HG02938 (cell line): ENCODE measurements at regions not wholly inside any gene's neighbourhood (a gene's known extent, or its start where the extent isn't known, plus 50 kb on each side); places are given as distances from the start of the nearest gene placed in this dataset.
A peak's percentile ranks its signal among the peaks of the same experiment; 100 is the strongest.
"Not testable (repeated sequence)": the region's sequence is repeated elsewhere in the genome, so short reads cannot be mapped to it uniquely, and the experiment has no call there.

Experiments used
- ATAC-seq: cut with Tn5 transposase; IDR thresholded peaks from one replicate; pipeline ENCODE4 v1.9.1; 2021; ENCODE audit warnings: mild to moderate bottlenecking, moderate library complexity; ENCODE audit not compliant: unreplicated experiment

DNA sequence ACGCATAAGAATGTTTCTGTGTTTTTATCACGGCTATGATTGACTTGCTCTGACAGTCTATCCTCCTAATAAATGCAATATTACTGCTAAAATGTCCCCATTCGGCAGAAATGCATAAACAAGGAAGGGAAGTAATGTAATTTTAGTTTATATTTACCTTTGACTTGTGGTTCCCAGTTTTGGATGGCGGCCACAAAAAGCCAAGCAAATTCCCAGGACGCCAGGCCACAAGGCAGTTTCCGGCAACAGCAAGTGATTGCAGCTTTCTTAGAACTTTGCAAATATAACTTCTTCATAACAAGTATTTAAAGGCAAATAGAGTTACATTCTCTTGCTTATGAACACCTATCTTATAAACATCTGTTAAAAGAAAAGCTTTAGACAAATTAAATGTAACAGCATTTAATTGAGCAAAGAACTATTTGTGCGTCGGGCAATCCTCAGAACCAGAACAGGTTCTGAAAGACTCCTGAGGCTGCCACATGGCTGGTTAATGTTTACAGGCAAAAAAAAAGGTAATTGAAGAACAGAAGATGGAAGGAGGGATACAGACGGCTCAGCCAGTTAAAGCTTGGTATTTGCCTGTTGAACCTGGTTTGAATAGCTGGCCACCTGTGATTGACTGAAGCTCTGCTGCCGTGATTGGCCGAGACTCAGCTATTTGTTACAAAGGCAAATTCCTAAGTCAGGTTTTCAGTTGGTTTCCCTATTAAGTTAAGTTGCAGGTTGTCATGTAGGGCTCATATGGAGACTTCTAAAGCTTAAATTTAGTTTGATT lies 80.8 kb downstream of the C21orf91 start:
- ATAC-seq, result no peak

DNA sequence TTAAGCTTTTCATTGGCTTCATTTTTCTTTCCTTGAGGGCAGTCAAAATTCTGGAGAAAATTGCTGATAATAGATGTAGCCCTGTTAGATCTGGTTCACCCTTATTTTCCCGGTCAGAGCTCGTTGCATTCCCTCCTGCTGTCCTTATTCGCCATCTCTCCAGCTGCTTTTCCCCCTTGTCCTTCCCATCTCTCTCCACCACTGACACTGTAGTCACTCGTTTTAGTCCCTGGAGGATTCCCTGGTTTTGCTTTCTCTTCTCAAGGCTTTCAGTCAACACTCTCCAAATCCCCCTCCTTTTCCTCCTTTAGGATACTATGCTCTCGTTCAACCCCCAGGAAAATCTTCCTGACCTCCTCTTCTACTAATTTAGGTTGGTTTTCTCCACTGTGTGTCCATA lies 83.1 kb downstream of the C21orf91 start:
- ATAC-seq, result no peak

DNA sequence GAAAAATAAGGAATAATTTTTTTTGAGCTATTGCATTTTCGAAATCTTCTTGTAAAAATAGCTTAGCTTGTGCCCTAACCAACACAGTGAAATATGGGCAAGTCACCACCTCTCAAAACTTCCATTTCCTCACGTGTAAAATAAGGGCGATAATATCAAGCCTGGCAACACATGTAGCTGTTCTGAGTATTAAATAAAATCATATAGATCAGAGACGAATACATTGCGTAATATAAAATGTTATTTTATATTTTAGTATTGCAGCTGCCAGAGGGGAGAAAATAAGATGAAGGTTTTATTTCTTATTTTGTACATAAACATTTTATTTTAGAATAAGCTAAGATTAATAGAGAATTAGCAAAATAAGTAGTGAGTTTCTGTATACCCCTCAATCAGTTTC lies 85.9 kb downstream of the C21orf91 start:
- ATAC-seq, result no peak

- no peak for ATAC-seq
Measured at GRCh38 chr21:17732306-17732705, 86.8 kb downstream of the C21orf91 start.

GRCh38 chr21:17731554-17731953 lies 87.6 kb downstream of the C21orf91 start:
- ATAC-seq, result no peak

GRCh38 chr21:17730782-17731181 lies 88.4 kb downstream of the C21orf91 start:
- ATAC-seq, result no peak

DNA sequence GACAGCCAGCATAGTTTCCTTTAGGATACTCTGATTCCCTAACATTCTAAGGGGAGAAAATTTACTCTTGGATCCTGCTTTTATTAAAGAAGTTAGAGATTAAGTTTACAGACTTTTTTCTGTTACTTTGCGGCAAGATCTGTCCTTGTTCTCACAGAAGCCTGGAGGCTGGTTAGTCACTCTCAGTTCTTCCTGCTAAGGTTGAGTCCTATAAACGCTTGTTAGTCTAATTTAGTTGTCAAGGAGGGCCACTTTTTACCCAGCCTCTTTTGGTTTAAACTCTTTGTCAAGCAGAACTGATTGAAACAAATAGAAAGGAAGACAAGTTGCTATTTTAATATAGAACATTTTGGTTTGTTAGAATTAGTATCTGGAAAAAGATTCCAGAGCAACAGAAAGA lies 89.7 kb downstream of the C21orf91 start:
- no peak for ATAC-seq

DNA sequence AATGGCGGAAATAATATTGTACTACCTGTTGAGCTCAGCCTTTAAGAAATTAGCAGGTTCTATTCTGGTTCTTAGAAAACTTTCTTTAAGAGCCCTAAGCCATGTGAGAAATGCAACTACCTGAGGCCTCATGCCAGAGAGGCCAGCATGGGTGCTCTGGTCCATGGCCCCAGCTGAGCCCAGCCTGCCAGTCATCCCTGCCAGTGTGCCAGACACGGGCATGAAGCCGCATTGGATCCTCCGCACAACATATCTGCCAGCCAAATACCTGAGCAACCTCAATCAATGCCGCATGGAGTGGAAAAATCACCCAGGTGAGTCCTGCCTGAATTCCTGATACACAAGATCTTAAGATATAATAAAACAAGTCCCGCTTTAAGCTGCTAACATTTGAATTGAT lies 91.8 kb downstream of the C21orf91 start:
- no peak for ATAC-seq

DNA sequence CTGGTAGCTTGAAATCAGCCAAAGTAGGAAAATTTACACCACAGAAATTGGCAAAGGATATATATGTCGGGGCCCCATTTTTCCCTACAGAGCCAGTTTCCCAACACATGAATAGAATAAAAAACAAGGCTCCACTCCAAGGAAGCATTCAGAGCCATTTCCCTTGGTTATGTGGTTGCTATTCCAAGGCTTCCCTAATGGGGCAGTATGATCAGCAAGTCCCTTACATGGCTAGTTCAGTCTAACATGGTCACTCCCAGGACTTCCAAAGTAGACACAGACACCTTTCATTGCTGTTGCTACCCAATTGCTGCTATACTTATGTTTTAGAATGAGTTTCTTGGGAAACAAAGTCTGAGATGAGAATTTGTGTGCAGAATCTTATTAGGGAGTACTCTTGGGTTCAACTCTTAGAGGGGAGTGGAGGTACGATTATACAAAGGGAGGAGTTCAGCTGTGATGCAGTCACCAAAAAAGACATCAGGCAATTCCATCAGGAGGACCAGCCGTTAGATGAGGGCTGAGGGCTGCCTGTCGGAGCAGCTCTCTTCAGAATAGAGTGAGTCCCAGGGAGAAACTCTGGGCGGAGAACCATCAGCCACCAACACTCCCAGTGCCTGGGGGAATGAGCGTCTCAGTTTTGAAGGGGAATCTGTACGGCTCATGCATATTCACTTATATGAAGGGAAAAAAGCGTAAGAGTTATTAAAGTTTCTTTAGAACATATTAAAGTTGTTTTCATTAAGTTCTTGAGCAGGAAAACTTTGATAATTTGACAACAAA lies 92.9 kb downstream of the C21orf91 start:
- ATAC-seq, result no peak

- no peak for ATAC-seq
Measured at GRCh38 chr21:17725339-17725738, 93.8 kb downstream of the C21orf91 start.

GRCh38 chr21:17712887-17713286 lies 100.2 kb upstream of the BTG3 start:
- no peak for ATAC-seq

DNA sequence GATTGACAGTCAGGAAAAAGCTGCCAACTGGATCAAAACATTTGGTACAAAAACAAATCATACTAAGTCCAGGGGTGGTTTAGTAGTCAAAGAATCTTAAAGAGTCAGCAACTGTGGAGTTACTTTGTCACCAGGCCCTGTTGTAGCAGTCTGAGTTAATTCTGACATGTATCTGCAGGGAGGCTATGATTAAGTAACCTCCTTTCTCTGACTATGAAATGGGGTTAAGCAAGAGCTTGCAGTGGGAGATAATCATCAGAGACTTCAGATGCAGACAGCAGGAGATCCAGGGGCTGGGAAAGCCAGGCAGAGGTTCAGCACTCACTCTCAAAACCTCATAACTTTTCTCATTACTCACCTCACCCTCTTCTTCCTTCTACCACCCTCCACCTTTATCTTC lies 99.2 kb upstream of the BTG3 start:
- ATAC-seq, result no peak

- ATAC-seq, result peak; percentile 100
Measured at GRCh38 chr21:17709266-17709611, 96.5 kb upstream of the BTG3 start.

- ATAC-seq, result peak; percentile 57
Measured at GRCh38 chr21:17708522-17709265, 96.0 kb upstream of the BTG3 start.

GRCh38 chr21:17699524-17700189 lies 87.0 kb upstream of the BTG3 start:
- no peak for ATAC-seq

DNA sequence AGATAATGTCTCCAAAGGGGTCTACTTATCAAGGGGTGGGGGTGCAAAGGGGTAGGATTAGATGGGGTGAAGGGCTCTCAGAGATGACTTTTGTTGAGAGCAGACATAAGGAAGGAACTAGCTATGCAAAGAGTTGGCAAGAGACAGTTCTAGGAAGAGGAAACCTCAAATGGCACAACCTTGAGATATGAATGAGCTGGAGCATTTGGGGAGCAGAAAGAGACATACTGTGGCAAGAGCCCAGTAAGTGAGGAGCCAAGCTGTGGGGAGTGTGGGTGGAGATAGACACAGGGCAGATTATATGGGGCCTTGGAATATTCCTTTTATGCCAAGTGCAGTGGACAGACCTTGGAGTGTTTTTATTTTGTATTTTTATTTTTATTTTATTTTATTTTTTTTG lies 84.8 kb upstream of the BTG3 start:
- ATAC-seq, result no peak

DNA sequence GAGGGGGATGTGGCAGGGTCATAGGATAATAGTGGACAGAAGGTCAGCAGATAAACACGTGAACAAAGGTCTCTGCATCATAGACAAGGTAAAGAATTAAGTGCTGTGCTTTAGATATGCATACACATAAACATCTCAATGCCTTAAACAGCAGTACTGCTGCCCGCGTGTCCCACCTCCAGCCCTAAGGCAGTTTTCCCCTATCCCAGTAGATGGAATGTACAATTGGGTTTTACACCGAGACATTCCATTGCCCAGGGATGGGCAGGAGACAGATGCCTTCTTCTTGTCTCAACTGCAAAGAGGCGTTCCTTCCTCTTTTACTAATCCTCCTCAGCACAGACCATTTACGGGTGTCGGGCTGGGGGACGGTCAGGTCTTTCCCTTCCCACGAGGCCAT lies 81.7 kb upstream of the BTG3 start:
- not testable (repeated sequence) for ATAC-seq

GRCh38 chr21:17693801-17694200 lies 81.1 kb upstream of the BTG3 start:
- no peak for ATAC-seq

DNA sequence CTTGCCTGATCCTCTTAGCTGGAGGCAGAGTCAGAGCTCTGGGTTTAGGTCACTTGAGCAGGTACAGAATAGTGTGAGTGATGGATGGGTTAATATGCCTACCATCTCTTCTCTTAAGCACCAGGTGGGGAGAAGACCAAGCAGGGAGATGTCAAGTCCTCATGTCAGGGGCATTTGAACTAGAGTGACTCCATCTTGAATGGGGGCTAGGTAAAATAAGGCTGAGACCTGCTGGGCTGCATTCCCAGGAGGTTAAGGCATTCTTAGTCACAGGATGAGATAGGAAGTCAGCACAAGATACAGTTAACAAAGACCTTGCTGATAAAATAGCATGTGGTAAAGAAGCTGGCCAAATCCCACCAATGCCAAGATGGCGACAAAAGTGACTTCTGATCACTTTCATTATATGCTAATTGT lies 77.4 kb upstream of the BTG3 start:
- ATAC-seq, result no peak

- ATAC-seq, result no peak
Measured at GRCh38 chr21:17688912-17689874, 76.5 kb upstream of the BTG3 start.
